Spleen (tissue), 11 donors: ENCODE measurements at regions not wholly inside any gene's neighbourhood (a gene's known extent, or its start where the extent isn't known, plus 50 kb on each side); places are given as distances from the start of the nearest gene placed in this dataset.

Source experiments
- DNase-seq: peaks from one replicate; pipeline ENCODE4 v3.0.0-alpha.2; 2020
- H3K27ac ChIP-seq, 8 donors: fragments of 200-600 bp; sonication (generic) in 7 of 8; 1 replicate in 4 of 8; 2 replicates in 4 of 8; pipeline versions ENCODE4 v1.5.0 to v1.8.0; 2016 to 2021; ENCODE audit warnings: inconsistent platforms in 4 of 8, mild to moderate bottlenecking in 4 of 8, moderate library complexity in 1 of 8
- H3K27me3 ChIP-seq, 7 donors: fragments of 200-600 bp; sonication (generic) in 6 of 7; replicated peaks in 1 of 7; 1 replicate in 4 of 7; 2 replicates in 3 of 7; pipeline versions ENCODE4 v1.5.0 to v1.8.0; 2016 to 2021; ENCODE audit warnings: inconsistent platforms in 3 of 7, mild to moderate bottlenecking in 1 of 7
- H3K36me3 ChIP-seq, 6 donors: fragments of 200-600 bp; sonication (generic) in 5 of 6; 1 replicate in 4 of 6; 2 replicates in 2 of 6; pipeline versions ENCODE4 v1.5.0 to v1.8.0; 2016 to 2021; ENCODE audit warnings: inconsistent platforms in 2 of 6
- H3K4me1 ChIP-seq, 6 donors: fragments of 200-600 bp; sonication (generic) in 5 of 6; 1 replicate in 3 of 6; 2 replicates in 3 of 6; pipeline versions ENCODE4 v1.5.0 to v1.8.0; 2016 to 2021; ENCODE audit warnings: inconsistent platforms in 3 of 6
- H3K4me3 ChIP-seq, 8 donors: fragments of 200-600 bp; sonication (generic) in 7 of 8; 1 replicate in 4 of 8; 2 replicates in 4 of 8; pipeline versions ENCODE4 v1.5.0 to v1.8.0; 2016 to 2021; ENCODE audit warnings: inconsistent platforms in 4 of 8, mild to moderate bottlenecking in 4 of 8, moderate library complexity in 2 of 8
- H3K9me3 ChIP-seq, 8 donors: fragments of 200-600 bp; sonication (generic) in 7 of 8; 1 replicate in 4 of 8; 2 replicates in 4 of 8; pipeline versions ENCODE4 v1.5.0 to v1.8.0; 2016 to 2021; ENCODE audit warnings: inconsistent platforms in 4 of 8
- POLR2A ChIP-seq, 3 donors: fragments of 450-650 bp; IDR thresholded peaks; one replicate each; pipeline ENCODE4 v1.5.1; 2017; ENCODE audit warnings: antibody characterized with exemption in 3 of 3, mild to moderate bottlenecking in 1 of 3
- POLR2AphosphoS5 ChIP-seq, 3 donors: sonication (generic); formaldehyde crosslinking; IDR thresholded peaks; one replicate each; pipeline ENCODE4 v1.5.1; 2017; ENCODE audit warnings: antibody characterized with exemption in 3 of 3
- WGBS, 5 donors: extraction: QIAGEN DNeasy Blood & Tissue Kit in 3 of 5; methylation state at CpG; one replicate each; pipeline versions ENCODE4 v1.1.5 to v1.1.7; 2013 to 2018; 5-methylcytosine and 5-hydroxymethylcytosine counted together
- intact Hi-C: fragments of 100-400 bp; cut with DNase I; formaldehyde crosslinking; loops from one replicate; pipeline ENCODE4 v1.15.0; 2023; ENCODE audit warnings: low total_unique reads
- TF ChIP-seq, protein P1 (sequence below), 11 experiments: fragments of 200-600 bp in 7 of 11; fragments of 450-650 bp in 4 of 11; sonication (generic) in 4 of 11; IDR thresholded peaks in 8 of 11; conservative IDR thresholded peaks in 3 of 11; 1 replicate in 7 of 11; 2 replicates in 4 of 11; pipeline versions ENCODE4 v1.4.0 to v1.8.0; 2016 to 2021; ENCODE audit warnings: antibody characterized with exemption in 11 of 11, inconsistent platforms in 4 of 11, mild to moderate bottlenecking in 1 of 11
- donor health status: healthy with polysubstance abuse.
- donor health status: DM: no; HTN: no; CAD: no; lungs with moderate emphysema.
- donor health status: DM: no; HTN: no; CAD: no.
- donor health status: Bipolar disorder and iron deficiency.
- donor health status: healthy.
- donor health status: DM: no; HTN: no; CAD: no.
- donor health status: DM: yes; HTN: yes; CAD: no.

DNA sequence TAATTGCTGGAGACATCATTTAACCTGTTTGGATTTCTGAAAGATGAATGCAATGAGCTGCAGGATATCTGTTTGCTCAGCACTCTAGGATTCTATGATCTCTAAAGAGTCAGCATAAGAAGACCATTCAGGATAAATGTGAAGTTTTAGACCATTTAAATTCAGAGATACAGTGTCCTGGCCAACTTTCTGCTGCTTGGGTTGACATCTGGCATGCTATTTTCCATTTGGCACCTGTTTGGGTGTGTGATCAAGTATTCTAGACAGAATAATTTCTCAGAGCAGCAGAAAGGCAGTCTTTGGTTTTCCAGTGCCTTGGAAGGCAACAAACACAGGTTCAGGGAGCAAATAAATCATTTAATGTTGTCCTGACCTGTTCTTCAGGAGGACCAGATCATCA, 144.8 kb upstream of the NDUFV2 start:
- Histone ChIP-seq H3K4me1 (peaks cover 0 to under 1% (median 0%) of the 10 kb centered on the region in 6 donors), H3K27ac (no peak overlapping the region), H3K4me3 (no peak overlapping the region), H3K9me3 (peaks cover 0 to 10% (median 2%) of the 10 kb centered on the region in 8 donors), H3K27me3 (peaks cover 0 to 6% (median 0%) of the 10 kb centered on the region in 7 donors), H3K36me3 (no peaks in the 10 kb centered on the region)
- DNase-seq: no peak
- TF ChIP-seq, protein P1, sequence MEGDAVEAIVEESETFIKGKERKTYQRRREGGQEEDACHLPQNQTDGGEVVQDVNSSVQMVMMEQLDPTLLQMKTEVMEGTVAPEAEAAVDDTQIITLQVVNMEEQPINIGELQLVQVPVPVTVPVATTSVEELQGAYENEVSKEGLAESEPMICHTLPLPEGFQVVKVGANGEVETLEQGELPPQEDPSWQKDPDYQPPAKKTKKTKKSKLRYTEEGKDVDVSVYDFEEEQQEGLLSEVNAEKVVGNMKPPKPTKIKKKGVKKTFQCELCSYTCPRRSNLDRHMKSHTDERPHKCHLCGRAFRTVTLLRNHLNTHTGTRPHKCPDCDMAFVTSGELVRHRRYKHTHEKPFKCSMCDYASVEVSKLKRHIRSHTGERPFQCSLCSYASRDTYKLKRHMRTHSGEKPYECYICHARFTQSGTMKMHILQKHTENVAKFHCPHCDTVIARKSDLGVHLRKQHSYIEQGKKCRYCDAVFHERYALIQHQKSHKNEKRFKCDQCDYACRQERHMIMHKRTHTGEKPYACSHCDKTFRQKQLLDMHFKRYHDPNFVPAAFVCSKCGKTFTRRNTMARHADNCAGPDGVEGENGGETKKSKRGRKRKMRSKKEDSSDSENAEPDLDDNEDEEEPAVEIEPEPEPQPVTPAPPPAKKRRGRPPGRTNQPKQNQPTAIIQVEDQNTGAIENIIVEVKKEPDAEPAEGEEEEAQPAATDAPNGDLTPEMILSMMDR (IDR thresholded peaks at IDR 0.05 in 8 of 11, conservative IDR thresholded peaks at IDR 0.05 in 3 of 11): no peak
- TF ChIP-seq POLR2AphosphoS5 (IDR thresholded peaks at IDR 0.05): no peak
- TF ChIP-seq POLR2A (IDR thresholded peaks at IDR 0.05): no peak
- intact Hi-C loops: no loop called here

DNA sequence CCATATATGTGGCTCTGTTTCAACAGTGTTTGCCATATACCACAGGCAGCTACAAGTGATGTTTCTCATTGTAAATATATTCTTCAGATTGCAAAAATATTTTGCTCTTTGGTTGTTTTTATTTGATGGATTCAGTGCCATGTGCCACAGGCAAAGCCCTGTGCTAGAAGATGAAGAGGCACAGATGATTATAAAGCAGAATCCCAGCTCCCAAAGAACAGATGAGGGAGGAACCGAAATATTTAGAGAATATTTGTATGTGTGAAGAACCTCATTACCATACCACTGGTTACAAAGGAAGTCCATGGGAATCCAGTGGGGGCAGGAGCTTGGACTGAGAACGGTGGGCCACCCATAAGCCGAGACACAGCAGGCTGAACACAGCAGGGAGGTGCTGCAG, 143.8 kb upstream of the NDUFV2 start:
- intact Hi-C loops: no loop called here
- no peak for DNase-seq
- Histone ChIP-seq H3K9me3 (peaks cover 0 to 4% (median under 1%) of the 10 kb centered on the region in 8 donors), H3K27me3 (peaks cover 0 to 6% (median 0%) of the 10 kb centered on the region in 7 donors), H3K4me3 (no peak overlapping the region), H3K36me3 (no peaks in the 10 kb centered on the region), H3K4me1 (no peaks in the 10 kb centered on the region), H3K27ac (no peak overlapping the region)
- TF ChIP-seq POLR2A (IDR thresholded peaks at IDR 0.05): no peak
- no peak for TF ChIP-seq POLR2AphosphoS5 (IDR thresholded peaks at IDR 0.05)
- TF ChIP-seq, protein P1 (IDR thresholded peaks at IDR 0.05 in 8 of 11, conservative IDR thresholded peaks at IDR 0.05 in 3 of 11): no peak
- whole genome bisulfite sequencing, 5 donors: 78 to 81% (median 80%) methylated on average over 3 of the region's 3 CpGs

DNA sequence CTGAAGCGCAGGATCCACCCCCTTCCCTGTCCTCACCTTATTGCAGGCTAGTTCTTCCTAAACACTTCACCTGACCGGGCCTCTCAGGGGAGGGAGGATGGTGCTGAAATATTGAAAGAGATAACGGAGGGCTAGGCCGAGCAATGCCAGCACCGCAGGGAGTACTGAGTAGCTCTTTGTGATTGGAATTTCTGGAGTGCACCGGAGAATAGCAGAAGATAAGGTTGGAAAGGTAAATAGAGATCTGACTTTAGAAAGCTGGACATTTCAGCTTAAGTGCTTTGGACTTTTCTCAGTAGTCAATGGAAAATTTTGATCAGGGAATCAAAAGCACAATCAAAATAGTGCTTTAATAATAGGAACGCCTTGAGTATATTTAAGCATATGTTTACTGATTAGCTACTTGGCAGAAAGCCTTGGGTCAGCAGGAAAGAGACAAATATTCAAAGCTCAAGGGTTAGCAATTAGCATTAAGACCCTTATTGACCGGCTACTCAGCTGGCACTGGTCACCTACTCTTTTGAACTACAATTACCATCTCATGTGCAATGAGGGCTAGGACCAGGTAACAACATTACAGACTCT, 142.9 kb upstream of the NDUFV2 start:
- Histone ChIP-seq H3K4me1 (no peaks in the 10 kb centered on the region), H3K27ac (no peak overlapping the region), H3K4me3 (no peak overlapping the region), H3K36me3 (no peaks in the 10 kb centered on the region), H3K9me3 (no peaks in the 10 kb centered on the region), H3K27me3 (peaks cover 0 to 6% (median 0%) of the 10 kb centered on the region in 7 donors)
- DNase-seq: no peak
- TF ChIP-seq POLR2AphosphoS5 (IDR thresholded peaks at IDR 0.05): no peak
- TF ChIP-seq POLR2A (IDR thresholded peaks at IDR 0.05): no peak
- TF ChIP-seq, protein P1 (IDR thresholded peaks at IDR 0.05 in 8 of 11, conservative IDR thresholded peaks at IDR 0.05 in 3 of 11): no peak
- intact Hi-C loops: no loop called here
- WGBS, 5 donors: 70 to 86% (median 81%) methylated on average over 8 of the region's 8 CpGs

DNA sequence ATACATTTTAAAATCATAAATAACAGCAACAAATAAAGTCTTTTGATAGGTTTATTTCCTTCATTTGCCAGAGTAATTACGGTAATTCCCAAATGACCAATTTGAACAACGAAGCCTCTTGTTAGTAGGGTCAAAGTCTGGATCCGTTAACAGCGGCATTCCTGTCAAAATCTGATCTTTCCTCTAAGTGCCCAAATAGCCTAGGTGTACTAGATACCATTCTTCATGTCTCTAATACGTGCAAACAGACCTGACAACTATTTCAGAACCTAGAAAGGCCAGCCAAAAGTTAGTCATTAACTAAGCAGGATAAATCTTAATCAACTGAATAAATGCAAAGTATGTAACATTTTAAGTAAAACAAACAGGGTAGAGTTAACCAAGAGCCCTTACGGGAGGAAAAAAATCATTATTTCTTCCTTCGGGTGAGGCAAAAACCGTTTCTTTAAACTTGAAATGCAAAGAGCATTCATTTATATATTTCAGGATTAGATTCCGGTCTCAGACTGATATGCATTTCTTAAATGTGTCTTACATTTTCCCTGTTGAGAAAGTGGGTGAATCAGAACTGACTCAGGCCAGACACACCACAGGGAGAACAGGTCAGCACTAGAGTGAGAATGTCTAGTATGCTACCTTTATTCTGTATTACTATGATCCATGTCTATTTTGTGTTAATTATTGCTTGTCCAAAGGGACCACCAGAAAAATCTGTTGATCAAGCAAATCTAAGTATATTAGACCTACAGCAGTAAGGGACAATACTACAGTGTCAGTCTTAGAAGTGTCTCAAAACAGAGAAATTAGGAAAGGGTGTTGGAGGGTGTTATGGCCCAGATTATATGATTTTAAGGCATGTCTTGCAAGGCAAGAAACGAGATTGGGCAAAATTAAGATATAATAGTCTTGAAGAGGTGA, 141.5 kb upstream of the NDUFV2 start:
- Histone ChIP-seq H3K4me3 (no peak overlapping the region), H3K36me3 (no peaks in the 10 kb centered on the region), H3K4me1 (no peaks in the 10 kb centered on the region), H3K27ac (no peak overlapping the region), H3K9me3 (no peaks in the 10 kb centered on the region), H3K27me3 (peaks cover 0 to 6% (median 0%) of the 10 kb centered on the region in 7 donors)
- WGBS, 5 donors: 86 to 92% (median 87%) methylated on average over 10 of the region's 10 CpGs
- intact Hi-C loops: no loop called here
- no peak for DNase-seq
- TF ChIP-seq POLR2AphosphoS5 (IDR thresholded peaks at IDR 0.05) (no peak), POLR2A (IDR thresholded peaks at IDR 0.05) (no peak)
- TF ChIP-seq, protein P1 (IDR thresholded peaks at IDR 0.05 in 8 of 11, conservative IDR thresholded peaks at IDR 0.05 in 3 of 11): no peak
